Renal pelvis (tissue), 1 donor: ENCODE measurements at regions not wholly inside any gene's neighbourhood (a gene's known extent, or its start where the extent isn't known, plus 50 kb on each side); places are given as distances from the start of the nearest gene placed in this dataset.

ENCODE experiments used
- DNase-seq: peaks from one replicate; pipeline ENCODE4 v3.0.0-alpha.2; 2013

DNA sequence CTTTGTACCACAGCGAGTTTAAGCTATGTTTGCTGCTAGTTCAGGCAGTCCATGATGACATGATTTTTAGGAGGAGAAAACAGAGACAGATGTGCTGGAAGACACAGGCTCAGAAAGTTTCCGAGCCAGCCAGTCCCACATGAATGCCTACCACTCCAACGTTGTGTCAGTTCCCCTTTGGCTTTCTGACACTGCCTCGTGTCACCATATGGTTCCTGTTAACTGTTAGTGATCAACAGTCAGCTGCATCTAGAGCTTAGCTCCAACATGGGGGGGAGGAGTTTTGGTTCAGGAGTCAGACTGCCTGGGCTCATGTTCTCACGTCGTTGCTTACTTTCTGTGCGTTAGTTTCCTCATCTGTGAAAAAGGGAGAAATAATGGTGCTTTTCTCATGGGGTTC, 343.7 kb downstream of the MID1IP1 start:
- DNase-seq: no peak

DNA sequence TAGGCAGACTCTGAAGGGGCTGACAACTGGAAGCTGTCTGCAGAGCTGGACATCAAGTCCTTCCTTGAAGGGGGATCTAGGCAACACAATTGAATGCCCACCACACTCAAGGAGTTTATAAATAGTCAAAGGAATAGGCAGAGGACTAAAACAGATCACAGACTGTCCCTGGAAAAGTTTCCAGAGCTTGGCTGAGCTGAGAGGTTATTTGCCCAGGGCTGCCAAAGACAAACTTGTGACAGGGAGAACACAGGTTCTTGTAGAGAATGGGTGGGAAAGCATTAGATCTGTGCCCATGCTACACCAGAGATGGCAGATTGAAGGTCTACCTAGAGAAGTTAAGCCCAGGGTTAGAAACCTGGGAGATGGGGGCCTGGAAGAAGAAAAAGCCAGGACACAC, 344.6 kb downstream of the MID1IP1 start:
- no peak for DNase-seq

DNA sequence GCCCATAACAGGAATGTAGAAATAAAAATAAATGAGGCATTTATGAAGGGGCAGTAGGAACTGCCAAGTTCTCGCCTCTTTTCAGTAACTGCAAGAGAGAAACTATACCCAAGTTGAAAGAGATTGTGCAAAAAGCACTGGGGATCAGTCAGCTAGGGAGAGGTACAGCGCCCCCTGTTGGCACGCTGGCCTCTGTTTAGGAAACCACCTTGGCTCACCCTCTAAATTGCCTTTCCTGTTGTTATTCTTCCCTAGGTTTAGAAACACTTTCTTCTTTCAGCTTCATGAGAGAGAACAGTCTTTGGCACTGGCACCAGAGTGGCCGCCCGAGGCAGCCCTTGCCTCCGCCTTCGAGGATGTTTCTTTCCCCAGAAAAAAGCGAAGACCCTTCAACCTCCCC, 348.5 kb downstream of the MID1IP1 start:
- no peak for DNase-seq

DNA sequence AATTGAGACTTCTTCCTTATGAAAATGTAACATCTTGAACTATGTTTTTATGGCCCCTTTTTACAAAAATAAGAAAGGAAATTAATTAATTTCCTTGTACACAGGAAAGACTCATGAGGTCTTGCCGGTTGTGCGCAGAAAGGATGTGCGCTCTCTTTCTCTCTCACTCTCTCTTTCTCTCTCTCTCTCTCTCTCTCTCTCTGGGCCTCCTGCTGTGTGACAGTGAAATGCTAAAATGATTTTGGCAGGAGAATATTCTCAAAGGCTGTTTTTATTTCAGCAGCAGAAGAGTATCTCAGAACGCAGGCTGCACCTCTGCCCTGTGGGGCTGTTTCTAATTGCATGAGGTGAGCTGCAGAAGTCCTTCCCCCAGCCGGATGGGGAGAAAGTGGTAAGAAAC, 349.0 kb downstream of the MID1IP1 start:
- no peak for DNase-seq

DNA sequence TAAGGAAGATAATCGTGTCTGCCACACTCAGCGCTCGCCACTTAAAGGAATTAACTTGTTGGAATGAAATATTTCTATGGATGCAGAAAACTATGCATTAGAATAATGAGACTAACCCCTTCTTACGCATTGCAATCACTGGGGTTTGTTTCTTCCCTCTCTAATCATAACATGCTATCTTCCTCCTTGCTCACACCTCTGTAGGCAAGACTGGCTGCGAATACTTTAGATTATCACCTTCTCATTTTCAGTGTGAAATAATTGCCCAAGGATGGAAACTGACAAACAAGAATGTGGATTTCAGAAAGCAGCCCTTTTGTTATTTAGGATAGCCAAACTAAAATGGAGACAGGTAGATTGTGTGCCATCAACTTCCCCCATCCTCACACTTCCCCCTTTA, 349.4 kb downstream of the MID1IP1 start:
- DNase-seq: no peak

DNA sequence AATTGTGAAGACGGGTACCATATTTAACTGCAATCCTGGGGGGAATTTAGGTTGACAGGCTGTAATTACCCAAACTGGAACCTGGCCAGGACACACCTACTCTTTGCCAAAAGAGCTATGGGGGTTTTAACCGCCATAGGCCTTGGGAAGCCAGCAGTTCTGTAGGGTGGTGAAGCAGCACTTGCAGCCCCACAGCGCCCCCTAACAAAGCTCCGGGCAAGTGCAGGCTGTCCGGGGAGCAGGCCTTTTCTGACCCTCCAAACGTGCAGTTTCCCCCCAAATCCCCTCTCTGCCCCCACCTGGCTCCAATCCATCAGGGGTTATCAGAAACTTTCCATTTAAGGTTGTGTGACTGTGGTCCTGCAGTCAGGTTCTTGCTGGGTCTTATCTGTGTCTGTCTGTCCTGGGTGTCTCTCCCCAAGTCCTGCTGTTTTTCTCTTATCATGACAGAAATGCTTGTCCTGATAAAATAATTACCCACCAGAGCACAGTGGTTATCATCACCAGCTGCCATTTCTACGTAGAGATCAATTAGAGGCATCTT, 350.9 kb downstream of the MID1IP1 start:
- no peak for DNase-seq

DNA sequence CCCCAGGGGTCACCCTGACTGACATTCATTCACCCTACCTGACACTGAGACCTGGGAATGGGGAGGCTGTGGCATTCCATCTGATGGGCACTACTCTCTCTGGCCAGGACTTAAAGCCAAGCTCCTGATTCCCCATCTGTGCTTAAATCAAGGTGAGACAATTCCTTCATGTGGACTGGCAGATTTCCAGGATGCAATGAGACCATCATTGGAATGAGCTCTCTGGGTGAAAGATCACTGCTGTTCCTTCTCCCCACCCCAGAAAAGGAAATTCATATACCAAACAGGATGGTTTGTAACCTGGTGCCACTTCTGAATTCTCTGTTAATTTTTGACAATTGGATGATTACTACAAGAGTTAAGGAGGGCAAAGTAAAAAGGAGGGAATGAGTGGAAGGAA, 354.8 kb downstream of the MID1IP1 start:
- no peak for DNase-seq

DNA sequence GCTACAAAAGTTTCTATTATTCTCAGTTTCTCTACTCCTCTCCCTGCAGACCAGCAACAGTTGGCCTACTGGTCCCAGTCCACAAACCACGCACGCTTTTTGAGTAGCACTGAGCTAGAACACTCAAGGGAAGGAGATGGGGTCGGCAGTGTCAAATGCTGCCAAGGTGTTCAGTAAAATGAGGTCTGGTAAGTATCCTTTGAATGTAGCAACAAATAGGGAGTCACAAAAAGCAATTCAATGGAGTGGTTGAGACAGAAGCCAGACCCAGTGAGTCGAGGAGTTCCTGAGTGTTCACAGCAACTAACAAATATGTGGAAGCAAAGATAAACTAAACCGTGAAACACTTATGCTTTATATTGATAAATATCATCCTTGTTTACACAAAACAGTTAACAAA, 355.7 kb downstream of the MID1IP1 start:
- DNase-seq: no peak

DNA sequence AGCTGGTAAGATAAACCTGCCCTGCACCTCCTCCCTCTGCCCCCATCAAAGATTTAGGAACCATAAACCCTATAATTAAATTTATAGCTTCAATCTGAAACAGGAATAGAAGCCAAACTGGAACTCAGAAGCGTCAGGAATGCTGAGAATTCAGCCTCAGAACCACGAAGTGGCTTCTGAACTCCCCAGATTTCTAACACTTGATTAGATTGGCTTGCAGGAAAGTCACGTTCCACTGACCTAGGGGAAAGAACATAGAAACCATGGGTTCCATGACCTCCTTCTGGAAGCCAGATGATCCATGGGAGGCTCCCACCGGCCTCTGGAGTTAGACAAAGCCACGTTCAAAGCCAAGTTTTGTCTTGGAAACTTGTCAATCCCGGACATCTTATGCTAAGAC, 356.5 kb downstream of the MID1IP1 start:
- DNase-seq: no peak

DNA sequence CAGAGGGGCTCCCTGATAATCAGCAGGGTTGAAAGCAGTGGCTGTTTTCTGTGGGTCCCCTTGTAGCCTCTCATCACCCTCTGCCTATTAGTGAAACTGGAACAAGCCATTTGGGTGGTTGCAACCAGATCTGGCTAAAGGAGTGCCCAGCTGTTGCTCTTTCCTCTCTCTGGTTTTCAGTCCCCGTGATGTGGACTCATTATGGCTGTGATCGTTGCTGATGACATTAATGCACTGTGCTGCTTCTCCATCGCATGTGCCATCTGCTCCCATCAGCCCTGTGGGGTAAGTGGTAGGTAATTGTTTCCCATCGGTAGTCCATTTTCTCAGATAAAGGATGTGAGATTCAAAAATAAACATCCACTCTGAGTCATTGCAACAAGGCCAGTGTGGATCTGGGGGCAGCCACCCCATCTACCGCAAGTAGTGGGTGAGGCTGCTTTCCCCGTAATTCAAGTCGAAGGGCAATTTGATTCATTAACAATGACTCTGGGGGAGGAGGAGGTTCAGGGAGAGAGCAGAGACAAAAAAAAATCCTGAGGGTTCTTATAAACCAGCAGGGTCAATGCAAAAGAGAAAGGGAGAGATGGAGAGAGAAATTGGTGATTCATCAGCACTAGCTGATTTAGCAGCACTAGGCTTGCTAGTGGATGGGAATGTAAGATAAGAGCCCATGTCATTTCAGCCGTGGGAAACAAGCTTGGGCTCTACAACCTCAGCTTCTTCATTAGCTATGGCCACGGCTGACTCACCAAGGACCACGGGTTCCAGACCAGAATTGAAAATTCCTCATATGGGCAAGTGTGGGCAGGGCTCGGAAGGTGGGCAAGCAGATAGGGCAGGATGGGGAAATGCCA, 357.8 kb downstream of the MID1IP1 start:
- DNase-seq: no peak

DNA sequence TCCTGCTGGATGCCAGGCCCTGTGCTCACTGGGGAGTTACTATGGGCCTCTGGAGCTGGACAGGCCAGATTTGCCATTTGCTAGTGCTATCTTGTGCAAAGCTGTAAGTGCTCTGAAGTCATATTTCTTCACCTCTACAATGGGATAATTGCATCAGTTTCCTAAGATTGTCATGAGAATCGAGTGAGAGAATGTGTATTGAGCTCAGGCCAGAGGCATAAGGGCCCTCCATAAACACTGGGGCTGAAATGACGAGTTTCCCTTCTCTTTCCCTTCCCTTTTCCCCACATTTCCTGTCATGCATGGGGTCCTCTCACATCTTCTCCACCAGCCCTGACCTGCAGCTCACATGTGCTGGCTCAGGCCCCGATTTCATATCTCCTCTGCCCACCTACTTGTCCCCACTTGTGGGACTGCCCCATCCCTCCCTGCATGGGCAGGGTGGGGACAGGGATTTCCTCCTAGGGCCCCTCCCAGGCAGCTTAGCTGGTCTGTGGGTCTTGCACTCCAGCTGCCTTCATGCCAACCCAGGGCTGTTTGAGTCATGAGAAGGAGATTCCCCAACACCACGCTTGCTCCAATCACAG, 358.8 kb downstream of the MID1IP1 start:
- no peak for DNase-seq

DNA sequence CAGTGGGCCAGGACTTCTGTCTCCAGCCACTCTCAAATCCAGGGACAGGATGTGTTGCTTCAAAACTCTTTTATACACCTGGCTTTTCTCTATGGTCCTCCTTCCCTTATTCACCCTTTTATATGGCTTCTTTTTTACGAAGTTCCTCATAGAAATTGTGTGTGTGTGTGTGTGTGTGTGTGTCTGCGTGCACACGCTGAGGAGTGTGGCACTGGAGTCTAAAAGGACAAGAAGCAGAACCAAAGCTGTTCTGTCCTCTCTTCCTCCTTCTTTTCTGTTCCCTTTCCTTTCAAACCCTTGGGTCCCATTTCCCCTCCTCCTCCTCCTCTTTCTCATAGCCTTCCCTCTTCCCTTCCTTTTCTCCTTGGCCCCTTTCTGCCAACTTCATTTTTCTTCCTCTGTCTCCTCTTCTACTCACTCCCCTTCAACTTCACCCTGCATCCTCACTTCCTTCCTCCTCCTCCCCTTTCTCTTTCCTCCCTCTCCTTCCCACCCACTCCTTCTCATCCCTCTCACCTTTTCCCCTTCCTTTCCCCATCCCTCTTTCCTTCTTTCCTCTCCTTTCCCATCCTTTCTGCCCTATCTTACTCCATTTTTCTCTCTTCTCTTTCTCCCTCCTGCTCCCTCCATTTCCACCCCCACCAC, 360.5 kb downstream of the MID1IP1 start:
- DNase-seq: no peak

DNA sequence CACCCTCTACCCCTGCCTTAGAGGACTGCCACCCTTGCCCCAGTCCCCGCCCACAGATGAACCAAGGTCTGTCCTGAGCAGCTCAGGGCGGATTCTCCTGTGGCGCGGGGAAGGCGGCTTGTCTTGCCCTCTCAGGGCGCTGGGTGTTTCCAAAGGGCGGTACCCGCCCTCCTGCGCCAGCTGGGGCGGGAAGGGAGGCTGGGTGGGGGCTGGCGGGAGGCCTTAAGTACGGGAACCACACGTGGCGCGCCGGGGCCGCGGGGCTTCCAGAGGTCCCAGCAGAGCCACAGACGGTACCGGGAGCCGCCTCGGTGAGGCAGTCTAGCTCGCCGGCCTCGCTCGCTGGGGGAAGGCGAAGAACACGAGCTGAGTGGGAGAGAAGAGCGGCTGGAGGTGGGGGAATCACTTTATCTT, 361.1 kb downstream of the MID1IP1 start:
- no peak for DNase-seq

DNA sequence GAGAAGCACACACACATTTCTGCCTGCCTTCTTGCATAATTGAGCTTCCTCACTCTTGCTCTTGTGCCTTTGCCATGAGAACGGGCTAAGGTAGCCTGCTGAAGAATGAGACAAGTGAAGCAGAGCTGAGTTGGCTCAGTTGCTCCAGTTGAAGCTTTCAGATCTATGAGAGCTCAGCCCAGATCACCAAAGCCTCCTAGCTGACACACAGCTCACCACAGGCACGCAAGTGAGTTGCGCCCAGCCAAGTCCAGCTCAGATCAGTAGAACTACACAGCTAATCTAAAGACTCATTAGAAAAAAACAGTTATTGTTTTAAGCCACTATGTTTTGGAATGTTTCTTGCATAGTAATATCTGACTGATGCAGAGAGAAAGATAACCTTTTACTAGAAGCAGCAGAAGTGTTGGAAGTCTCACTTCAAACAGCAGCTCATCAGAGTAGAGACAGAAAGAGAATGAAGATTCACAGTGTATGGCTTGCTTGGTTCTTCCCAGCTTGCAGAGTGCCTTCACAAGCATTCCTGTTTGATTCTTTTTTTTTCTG, 362.4 kb downstream of the MID1IP1 start:
- no peak for DNase-seq

DNA sequence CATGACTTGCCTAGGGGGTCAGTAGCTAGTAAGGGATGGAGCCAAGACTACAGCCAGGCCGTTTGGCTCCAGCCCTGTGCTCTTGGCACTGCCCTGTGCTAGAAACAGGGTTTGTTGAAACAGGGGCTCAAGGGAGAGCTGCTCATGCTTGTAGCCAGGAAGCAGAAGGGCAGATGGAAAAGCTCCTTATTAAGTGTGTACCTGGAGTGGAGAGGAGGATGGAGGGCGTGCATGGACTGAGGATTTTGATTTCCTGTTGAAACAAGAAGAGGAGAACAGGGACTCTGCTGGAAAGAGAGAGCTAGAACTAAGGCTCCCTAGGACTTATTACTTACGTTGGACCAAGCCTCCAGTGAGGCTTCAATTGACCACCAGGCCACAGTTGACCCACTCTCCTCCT, 363.0 kb downstream of the MID1IP1 start:
- no peak for DNase-seq

DNA sequence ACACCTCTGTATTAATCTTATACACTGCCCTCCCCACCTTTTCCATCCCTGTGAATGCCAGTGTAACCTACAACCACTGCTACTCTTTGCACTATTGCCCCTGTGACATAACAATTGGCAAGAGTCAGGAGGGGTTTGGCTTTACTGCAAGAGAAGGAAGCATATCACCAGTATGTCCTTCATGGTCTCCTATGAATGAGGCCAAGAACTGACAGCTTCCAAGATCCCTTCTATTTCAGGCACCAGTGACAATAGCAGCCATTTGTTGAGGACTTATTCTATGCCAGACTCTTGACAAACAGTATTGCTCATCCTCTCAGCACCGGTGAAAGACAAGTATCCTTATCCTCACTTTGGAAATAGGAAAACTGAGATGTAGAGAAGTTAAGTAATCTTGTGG, 363.9 kb downstream of the MID1IP1 start:
- no peak for DNase-seq

DNA sequence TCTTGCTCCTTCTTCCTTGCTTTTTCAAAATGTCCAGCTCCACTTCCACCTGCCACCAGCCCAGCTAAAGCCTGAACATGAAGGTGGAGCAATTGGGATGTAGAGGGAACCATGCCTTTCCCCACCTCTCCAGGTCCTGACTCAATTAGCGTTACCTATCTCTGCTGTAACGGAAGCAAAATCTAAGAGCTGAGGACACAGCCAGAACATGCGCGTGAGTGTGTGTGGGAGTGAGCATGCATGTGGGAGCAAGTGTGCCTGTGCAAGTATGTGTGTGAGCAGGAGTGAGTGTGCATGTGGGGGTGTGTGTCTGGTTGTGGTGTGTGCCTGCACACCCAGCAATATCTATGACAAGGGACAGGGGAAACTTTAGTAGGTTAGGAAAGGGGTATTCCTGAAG, 364.5 kb downstream of the MID1IP1 start:
- no peak for DNase-seq

DNA sequence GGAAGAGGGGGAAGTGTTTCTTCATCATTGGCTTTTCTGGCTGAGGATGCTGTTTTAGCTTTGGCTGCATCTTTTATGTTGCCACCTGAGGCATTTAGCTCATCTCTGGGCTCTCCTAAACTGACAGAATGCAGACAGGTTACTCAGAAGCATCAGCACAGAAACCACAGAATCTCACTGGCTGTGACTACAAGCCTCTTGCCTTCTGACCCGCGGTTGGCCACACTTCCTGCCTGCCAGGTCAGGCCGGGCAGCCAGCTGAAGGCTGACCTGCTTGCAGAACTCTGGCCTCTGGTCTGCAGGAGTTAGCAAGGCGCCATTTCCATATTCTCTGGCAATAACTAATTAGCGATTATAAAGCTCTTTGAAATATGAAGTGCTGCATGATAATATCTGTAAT, 366.5 kb downstream of the MID1IP1 start:
- no peak for DNase-seq

DNA sequence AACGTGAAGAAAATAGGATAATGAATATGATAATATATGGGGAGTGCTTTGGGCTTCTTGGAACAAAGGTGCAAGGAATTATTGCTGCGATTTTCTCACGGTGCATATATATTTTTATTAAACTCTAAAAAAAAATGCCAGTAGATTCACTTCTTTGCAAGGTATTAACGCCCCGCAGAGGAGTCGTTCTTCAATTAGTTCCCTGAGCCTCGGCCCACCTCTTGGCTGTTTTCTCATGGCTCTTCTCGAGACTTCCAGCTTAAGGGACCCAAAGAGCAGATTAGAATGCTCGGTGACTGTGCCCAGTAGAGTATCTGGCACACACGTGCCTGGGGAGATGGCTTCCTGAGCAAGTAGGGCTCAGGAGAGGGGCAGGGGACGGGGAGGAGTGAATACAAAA, 367.4 kb downstream of the MID1IP1 start:
- DNase-seq: no peak

DNA sequence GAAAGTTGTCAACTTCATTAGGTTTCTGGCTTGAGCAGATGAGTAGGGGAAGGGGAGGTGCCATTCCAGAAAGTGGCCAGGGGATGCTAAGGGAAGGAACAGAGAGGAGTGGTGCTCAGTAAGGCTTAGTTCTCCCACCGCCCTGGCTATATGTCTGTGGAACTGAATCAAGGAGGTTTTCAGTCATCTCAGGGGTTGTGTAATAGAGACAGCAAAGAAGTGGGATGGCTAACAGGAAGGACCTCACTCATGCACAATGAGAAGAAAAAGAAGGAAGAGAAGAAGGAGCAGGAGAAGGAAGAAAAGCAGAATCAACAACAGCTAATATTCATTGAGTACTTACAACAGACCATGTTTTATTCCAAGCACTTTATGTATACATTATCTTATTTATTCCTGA, 368.7 kb downstream of the MID1IP1 start:
- DNase-seq: no peak

DNA sequence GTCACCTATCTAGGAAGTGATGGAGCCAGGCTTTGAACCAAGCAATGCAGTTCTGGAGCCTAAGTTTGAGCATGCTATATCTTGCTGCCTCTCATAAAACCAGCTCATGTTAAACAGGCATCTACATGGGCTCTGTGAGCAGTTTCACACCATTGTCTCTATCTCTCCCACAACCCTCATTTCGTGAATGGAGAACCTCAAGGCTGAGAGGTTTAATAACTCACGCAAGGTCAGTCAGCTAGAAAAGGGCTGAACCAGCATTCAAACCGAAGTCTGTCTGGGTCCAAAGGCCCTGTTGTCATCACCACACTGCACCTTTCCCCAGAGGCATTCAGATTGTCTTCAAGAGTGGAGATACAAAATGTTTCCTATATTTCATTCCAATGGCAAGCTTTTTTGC, 369.2 kb downstream of the MID1IP1 start:
- no peak for DNase-seq

DNA sequence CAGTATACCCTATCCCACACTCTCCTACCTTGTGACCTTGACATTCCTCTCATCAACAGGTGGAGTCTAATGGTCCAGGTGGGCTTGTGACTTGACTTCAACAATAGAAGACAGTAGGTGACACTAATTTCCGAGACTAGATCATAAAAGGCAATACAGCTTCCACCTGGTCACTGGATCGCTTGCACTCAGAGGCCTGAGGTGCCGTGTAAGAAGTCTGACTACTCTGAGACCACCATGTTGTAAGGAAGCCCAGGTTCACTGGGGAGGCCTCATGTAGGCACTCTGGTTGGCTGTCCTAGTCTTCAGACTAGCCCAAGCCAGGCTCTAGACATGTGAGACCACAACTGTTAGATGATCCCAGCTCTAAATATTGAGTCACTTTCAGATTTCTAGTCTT, 370.4 kb downstream of the MID1IP1 start:
- no peak for DNase-seq

DNA sequence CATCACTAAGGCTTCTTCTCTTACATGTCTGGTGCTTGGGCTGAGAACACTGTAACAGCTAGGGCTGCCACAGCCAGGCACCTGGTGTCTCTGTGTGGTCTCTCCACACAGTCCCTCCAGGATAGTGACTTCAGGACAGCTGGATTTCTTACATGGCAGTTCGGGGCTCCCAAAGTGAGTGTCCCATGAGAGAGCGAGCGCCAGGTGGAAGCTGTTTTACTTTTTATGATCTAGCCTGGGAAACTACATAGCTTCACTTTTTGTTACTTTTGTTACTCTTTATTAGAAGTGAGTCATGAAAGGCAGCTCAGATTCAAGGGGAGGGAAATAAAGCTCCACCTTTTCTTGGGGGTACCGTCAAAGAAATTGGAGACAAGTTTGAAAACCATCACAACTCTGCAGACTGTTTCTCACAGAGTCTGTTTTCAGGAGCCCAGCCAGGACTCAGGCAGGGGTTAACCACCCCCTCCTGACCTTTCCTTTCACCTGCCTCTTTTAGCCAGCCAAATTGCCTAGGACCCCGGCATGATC, 373.0 kb downstream of the MID1IP1 start:
- no peak for DNase-seq
